ENCODE measurements at regions not wholly inside any gene's neighbourhood (a gene's known extent, or its start where the extent isn't known, plus 50 kb on each side); places are given as distances from the start of the nearest gene placed in this dataset.

GRCh38 chr11:62046568-62047100 is 77.2 kb upstream of the INCENP start:
- Histone ChIP-seq H4K20me1 (ENCODE audit: control insufficient read depth, extremely low read depth, insufficient read depth, low read length) (no peaks in the 10 kb centered on the region), H3K27ac (ENCODE audit: insufficient read depth, low read length) (no peak overlapping the region), H3K4me2 (ENCODE audit: extremely low read depth, insufficient read depth, low read length) (no peak overlapping the region), H3K4me1 (ENCODE audit: control insufficient read depth, extremely low read depth, insufficient read depth, low read length) (no peaks in the 10 kb centered on the region), H3K9ac (ENCODE audit: insufficient read depth, low read length) (no peak overlapping the region), H3K9me3 (ENCODE audit: control insufficient read depth, insufficient read depth, low read depth, low read length) (no peaks in the 10 kb centered on the region), H3K79me2 (ENCODE audit: control insufficient read depth, insufficient read depth, low read length) (no peaks in the 10 kb centered on the region), H3K27me3 (ENCODE audit: control insufficient read depth, insufficient read depth, low read length) (no peaks in the 10 kb centered on the region), H2AFZ (ENCODE audit: low read length) (no peak overlapping the region), H3K4me3 (replicated peaks in 1 of 4; ENCODE audit: control extremely low read depth in 1 of 4, insufficient read depth in 1 of 4, low read depth in 3 of 4, low read length in 4 of 4) (no peak overlapping the region), H3K36me3 (ENCODE audit: control insufficient read depth, insufficient read depth, low read length) (no peaks in the 10 kb centered on the region)
- DNase-seq (ENCODE audit: low read depth in 2 of 2) = no peak
- TF ChIP-seq EZH2 (IDR thresholded peaks at IDR 0.05; ENCODE audit: low read length, missing control alignments) = no peak
- TF ChIP-seq CTCF (conservative IDR thresholded peaks at IDR 0.05 in 1 of 2, IDR thresholded peaks at IDR 0.05 in 1 of 2; ENCODE audit: low read depth in 1 of 2, low read length in 2 of 2) = no peak

GRCh38 chr11:62044639-62045121 is 77.2 kb upstream of the FTH1 start:
- Histone ChIP-seq H3K27me3 (ENCODE audit: control insufficient read depth, insufficient read depth, low read length) (no peaks in the 10 kb centered on the region), H3K27ac (ENCODE audit: insufficient read depth, low read length) (no peak overlapping the region), H3K4me3 (replicated peaks in 1 of 4; ENCODE audit: control extremely low read depth in 1 of 4, insufficient read depth in 1 of 4, low read depth in 3 of 4, low read length in 4 of 4) (no peak overlapping the region), H3K4me2 (ENCODE audit: extremely low read depth, insufficient read depth, low read length) (no peak overlapping the region), H3K36me3 (ENCODE audit: control insufficient read depth, insufficient read depth, low read length) (no peaks in the 10 kb centered on the region), H3K9me3 (ENCODE audit: control insufficient read depth, insufficient read depth, low read depth, low read length) (no peaks in the 10 kb centered on the region), H2AFZ (ENCODE audit: low read length) (no peak overlapping the region), H3K9ac (ENCODE audit: insufficient read depth, low read length) (no peak overlapping the region), H4K20me1 (ENCODE audit: control insufficient read depth, extremely low read depth, insufficient read depth, low read length) (no peaks in the 10 kb centered on the region), H3K79me2 (ENCODE audit: control insufficient read depth, insufficient read depth, low read length) (no peaks in the 10 kb centered on the region), H3K4me1 (ENCODE audit: control insufficient read depth, extremely low read depth, insufficient read depth, low read length) (no peaks in the 10 kb centered on the region)
- TF ChIP-seq EZH2 (IDR thresholded peaks at IDR 0.05; ENCODE audit: low read length, missing control alignments) (no peak), CTCF (conservative IDR thresholded peaks at IDR 0.05 in 1 of 2, IDR thresholded peaks at IDR 0.05 in 1 of 2; ENCODE audit: low read depth in 1 of 2, low read length in 2 of 2) (no peak)
- DNase-seq (ENCODE audit: low read depth in 2 of 2) = no peak

DNA sequence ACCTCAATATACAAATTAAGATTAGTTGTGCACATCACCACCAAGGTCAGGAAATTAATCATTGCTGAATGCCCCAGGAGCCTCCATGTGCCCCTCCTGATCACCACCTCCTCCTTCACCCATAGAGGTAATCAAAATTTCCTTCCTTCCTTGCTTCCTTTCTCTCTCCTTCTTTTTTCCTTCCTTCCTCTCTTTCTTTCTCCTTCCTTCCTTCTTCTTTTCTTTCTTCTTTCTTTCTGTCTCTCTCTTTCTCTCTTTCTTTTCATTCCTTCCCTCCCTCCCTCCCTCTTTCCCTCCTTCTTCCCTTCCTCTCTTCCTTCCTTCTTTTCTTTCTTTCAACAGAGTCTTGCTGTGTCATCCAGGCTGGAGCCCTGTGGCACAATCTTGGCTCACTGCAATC is 67.9 kb upstream of the FTH1 start:
- Histone ChIP-seq H3K9me3 (ENCODE audit: control insufficient read depth, insufficient read depth, low read depth, low read length) (no peaks in the 10 kb centered on the region), H3K27ac (ENCODE audit: insufficient read depth, low read length) (no peak overlapping the region), H3K27me3 (ENCODE audit: control insufficient read depth, insufficient read depth, low read length) (no peaks in the 10 kb centered on the region), H3K4me1 (ENCODE audit: control insufficient read depth, extremely low read depth, insufficient read depth, low read length) (no peaks in the 10 kb centered on the region), H3K79me2 (ENCODE audit: control insufficient read depth, insufficient read depth, low read length) (no peaks in the 10 kb centered on the region), H4K20me1 (ENCODE audit: control insufficient read depth, extremely low read depth, insufficient read depth, low read length) (no peaks in the 10 kb centered on the region), H3K4me3 (replicated peaks in 1 of 4; ENCODE audit: control extremely low read depth in 1 of 4, insufficient read depth in 1 of 4, low read depth in 3 of 4, low read length in 4 of 4) (no peak overlapping the region), H3K4me2 (ENCODE audit: extremely low read depth, insufficient read depth, low read length) (no peak overlapping the region), H3K9ac (ENCODE audit: insufficient read depth, low read length) (no peak overlapping the region), H2AFZ (ENCODE audit: low read length) (no peak overlapping the region), H3K36me3 (ENCODE audit: control insufficient read depth, insufficient read depth, low read length) (no peaks in the 10 kb centered on the region)
- TF ChIP-seq EZH2 (IDR thresholded peaks at IDR 0.05; ENCODE audit: low read length, missing control alignments) (no peak), CTCF (conservative IDR thresholded peaks at IDR 0.05 in 1 of 2, IDR thresholded peaks at IDR 0.05 in 1 of 2; ENCODE audit: low read depth in 1 of 2, low read length in 2 of 2) (no peak)
- DNase-seq (ENCODE audit: low read depth in 2 of 2) = no peak

Data from fibroblast of lung (primary cell).